ENCODE measurements at regions not wholly inside any gene's neighbourhood (a gene's known extent, or its start where the extent isn't known, plus 50 kb on each side); places are given as distances from the start of the nearest gene placed in this dataset.

DNA sequence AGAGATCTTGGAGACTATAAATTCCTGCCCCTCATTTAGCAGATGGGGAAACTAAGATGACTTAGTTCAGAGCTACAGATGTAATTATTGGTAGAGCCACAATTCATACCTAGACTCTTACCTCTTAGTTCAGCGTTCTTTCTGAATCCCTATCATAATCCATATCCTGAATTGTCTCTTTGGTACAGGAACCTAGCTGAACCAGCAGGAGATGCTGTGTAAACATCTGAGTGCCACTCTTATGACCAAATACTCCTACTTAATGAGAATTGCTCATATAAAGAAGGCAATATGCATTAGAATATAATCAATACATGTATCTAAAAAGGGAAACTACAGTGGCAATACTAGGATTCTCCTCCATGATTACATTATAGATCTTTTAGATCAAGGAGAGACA, 459.0 kb downstream of the SIPA1L2 start:
- intact Hi-C loops (cut with micrococcal nuclease; ENCODE audit: unreplicated experiment) = no loop called here
- Histone ChIP-seq H3K27me3 (ENCODE audit: control insufficient read depth, insufficient read depth, low read length) (no peaks in the 10 kb centered on the region), H3K36me3 (ENCODE audit: control insufficient read depth, insufficient read depth, low read length) (no peaks in the 10 kb centered on the region), H3K4me3 (ENCODE audit: low read depth in 2 of 2, low read length in 2 of 2) (no peak overlapping the region), H3K9me3 (ENCODE audit: control insufficient read depth, insufficient read depth, low read depth, low read length) (no peaks in the 10 kb centered on the region), H3K4me1 (ENCODE audit: control insufficient read depth, insufficient read depth, low read length) (no peaks in the 10 kb centered on the region), H3K27ac (ENCODE audit: low read length) (no peak overlapping the region)
- DNase-seq (ENCODE audit: low read depth, low spot score) = no peak
- ATAC-seq = no peak
- TF ChIP-seq TCF7L2 (IDR thresholded peaks at IDR 0.05; ENCODE audit: low read depth, low read length) = no peak
- TF ChIP-seq, protein P1, sequence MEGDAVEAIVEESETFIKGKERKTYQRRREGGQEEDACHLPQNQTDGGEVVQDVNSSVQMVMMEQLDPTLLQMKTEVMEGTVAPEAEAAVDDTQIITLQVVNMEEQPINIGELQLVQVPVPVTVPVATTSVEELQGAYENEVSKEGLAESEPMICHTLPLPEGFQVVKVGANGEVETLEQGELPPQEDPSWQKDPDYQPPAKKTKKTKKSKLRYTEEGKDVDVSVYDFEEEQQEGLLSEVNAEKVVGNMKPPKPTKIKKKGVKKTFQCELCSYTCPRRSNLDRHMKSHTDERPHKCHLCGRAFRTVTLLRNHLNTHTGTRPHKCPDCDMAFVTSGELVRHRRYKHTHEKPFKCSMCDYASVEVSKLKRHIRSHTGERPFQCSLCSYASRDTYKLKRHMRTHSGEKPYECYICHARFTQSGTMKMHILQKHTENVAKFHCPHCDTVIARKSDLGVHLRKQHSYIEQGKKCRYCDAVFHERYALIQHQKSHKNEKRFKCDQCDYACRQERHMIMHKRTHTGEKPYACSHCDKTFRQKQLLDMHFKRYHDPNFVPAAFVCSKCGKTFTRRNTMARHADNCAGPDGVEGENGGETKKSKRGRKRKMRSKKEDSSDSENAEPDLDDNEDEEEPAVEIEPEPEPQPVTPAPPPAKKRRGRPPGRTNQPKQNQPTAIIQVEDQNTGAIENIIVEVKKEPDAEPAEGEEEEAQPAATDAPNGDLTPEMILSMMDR (IDR thresholded peaks at IDR 0.05) = no peak
- no peak for TF ChIP-seq POLR2AphosphoS5 (IDR thresholded peaks at IDR 0.05; ENCODE audit: low read depth, low read length)
- TF ChIP-seq, protein P2, sequence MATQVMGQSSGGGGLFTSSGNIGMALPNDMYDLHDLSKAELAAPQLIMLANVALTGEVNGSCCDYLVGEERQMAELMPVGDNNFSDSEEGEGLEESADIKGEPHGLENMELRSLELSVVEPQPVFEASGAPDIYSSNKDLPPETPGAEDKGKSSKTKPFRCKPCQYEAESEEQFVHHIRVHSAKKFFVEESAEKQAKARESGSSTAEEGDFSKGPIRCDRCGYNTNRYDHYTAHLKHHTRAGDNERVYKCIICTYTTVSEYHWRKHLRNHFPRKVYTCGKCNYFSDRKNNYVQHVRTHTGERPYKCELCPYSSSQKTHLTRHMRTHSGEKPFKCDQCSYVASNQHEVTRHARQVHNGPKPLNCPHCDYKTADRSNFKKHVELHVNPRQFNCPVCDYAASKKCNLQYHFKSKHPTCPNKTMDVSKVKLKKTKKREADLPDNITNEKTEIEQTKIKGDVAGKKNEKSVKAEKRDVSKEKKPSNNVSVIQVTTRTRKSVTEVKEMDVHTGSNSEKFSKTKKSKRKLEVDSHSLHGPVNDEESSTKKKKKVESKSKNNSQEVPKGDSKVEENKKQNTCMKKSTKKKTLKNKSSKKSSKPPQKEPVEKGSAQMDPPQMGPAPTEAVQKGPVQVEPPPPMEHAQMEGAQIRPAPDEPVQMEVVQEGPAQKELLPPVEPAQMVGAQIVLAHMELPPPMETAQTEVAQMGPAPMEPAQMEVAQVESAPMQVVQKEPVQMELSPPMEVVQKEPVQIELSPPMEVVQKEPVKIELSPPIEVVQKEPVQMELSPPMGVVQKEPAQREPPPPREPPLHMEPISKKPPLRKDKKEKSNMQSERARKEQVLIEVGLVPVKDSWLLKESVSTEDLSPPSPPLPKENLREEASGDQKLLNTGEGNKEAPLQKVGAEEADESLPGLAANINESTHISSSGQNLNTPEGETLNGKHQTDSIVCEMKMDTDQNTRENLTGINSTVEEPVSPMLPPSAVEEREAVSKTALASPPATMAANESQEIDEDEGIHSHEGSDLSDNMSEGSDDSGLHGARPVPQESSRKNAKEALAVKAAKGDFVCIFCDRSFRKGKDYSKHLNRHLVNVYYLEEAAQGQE (IDR thresholded peaks at IDR 0.05; ENCODE audit: insufficient read depth in 1 of 2, low read depth in 2 of 2, low read length in 1 of 2) = no peak
- TF ChIP-seq SIN3A (IDR thresholded peaks at IDR 0.05; ENCODE audit: borderline replicate concordance, insufficient read depth, low read depth, low read length) = no peak
- BruUV-seq (replicated peaks) = no TSS peak
- CTCF ChIA-PET = no interaction called here
- in situ Hi-C loops (cut with HindIII; ENCODE audit: low pct_unique_long_range_greater_than_20kb, low sequenced_read_pairs) = no loop called here
- POLR2A ChIA-PET = no interaction called here

GRCh38 chr1:232169436-232169835, 460.5 kb downstream of the SIPA1L2 start:
- DNase-seq (ENCODE audit: low read depth, low spot score) = no peak
- Histone ChIP-seq H3K4me1 (ENCODE audit: control insufficient read depth, insufficient read depth, low read length) (no peaks in the 10 kb centered on the region), H3K9me3 (ENCODE audit: control insufficient read depth, insufficient read depth, low read depth, low read length) (no peaks in the 10 kb centered on the region), H3K36me3 (ENCODE audit: control insufficient read depth, insufficient read depth, low read length) (no peaks in the 10 kb centered on the region), H3K27me3 (ENCODE audit: control insufficient read depth, insufficient read depth, low read length) (no peaks in the 10 kb centered on the region), H3K27ac (ENCODE audit: low read length) (no peak overlapping the region), H3K4me3 (ENCODE audit: low read depth in 2 of 2, low read length in 2 of 2) (no peak overlapping the region)
- ChIA-PET POLR2A (no interaction called here), CTCF (no interaction called here)
- intact Hi-C loops (cut with micrococcal nuclease; ENCODE audit: unreplicated experiment) (no loop called here), in situ Hi-C loops (cut with HindIII; ENCODE audit: low pct_unique_long_range_greater_than_20kb, low sequenced_read_pairs) (no loop called here)
- BruUV-seq (replicated peaks) = no TSS peak
- ATAC-seq = no peak
- TF ChIP-seq SIN3A (IDR thresholded peaks at IDR 0.05; ENCODE audit: borderline replicate concordance, insufficient read depth, low read depth, low read length) (no peak), POLR2AphosphoS5 (IDR thresholded peaks at IDR 0.05; ENCODE audit: low read depth, low read length) (no peak), TCF7L2 (IDR thresholded peaks at IDR 0.05; ENCODE audit: low read depth, low read length) (no peak)
- TF ChIP-seq, protein P1 (IDR thresholded peaks at IDR 0.05) = no peak
- TF ChIP-seq, protein P2 (IDR thresholded peaks at IDR 0.05; ENCODE audit: insufficient read depth in 1 of 2, low read depth in 2 of 2, low read length in 1 of 2) = no peak
